Fibroblast of lung (primary cell): ENCODE measurements at regions not wholly inside any gene's neighbourhood (a gene's known extent, or its start where the extent isn't known, plus 50 kb on each side); places are given as distances from the start of the nearest gene placed in this dataset.

Experiments used
- DNase-seq, 2 donors: peaks; one replicate each; pipeline versions ENCODE4 v3.0.0 to v3.0.0-alpha.2; 2010; ENCODE audit warnings: low read depth in 2 of 2
- H2AFZ ChIP-seq: 2 replicates; pipeline ENCODE4 v1.5.1; 2012; ENCODE audit warnings: low read length, control low read depth, inconsistent platforms
- H3K27ac ChIP-seq: 2 replicates; pipeline ENCODE4 v1.5.1; 2011; ENCODE audit warnings: low read length, control low read depth; ENCODE audit not compliant: insufficient read depth
- H3K27me3 ChIP-seq: 2 replicates; pipeline ENCODE4 v1.5.1; 2011; ENCODE audit warnings: mild to moderate bottlenecking, low read length; ENCODE audit not compliant: control insufficient read depth, insufficient read depth
- H3K36me3 ChIP-seq: 2 replicates; pipeline ENCODE4 v1.5.1; 2011; ENCODE audit warnings: low read length; ENCODE audit not compliant: control insufficient read depth, insufficient read depth
- H3K4me1 ChIP-seq: 2 replicates; pipeline ENCODE4 v1.5.1; 2011; ENCODE audit warnings: low read length; ENCODE audit not compliant: control insufficient read depth, insufficient read depth; ENCODE audit errors: extremely low read depth
- H3K4me2 ChIP-seq: 2 replicates; pipeline ENCODE4 v1.5.1; 2011; ENCODE audit warnings: low read length, control low read depth; ENCODE audit not compliant: insufficient read depth; ENCODE audit errors: extremely low read depth
- H3K4me3 ChIP-seq, 4 experiments: fragments of 200-600 bp in 1 of 4; sonication (generic) in 1 of 4; replicated peaks in 1 of 4; 2 replicates each; pipeline ENCODE4 v1.5.1; 2011 to 2016; ENCODE audit warnings: low read length in 4 of 4, low read depth in 3 of 4, mild to moderate bottlenecking in 3 of 4, control low read depth in 2 of 4, inconsistent platforms in 1 of 4, mixed read lengths in 1 of 4; ENCODE audit not compliant: insufficient read depth in 1 of 4; ENCODE audit errors: control extremely low read depth in 1 of 4
- H3K79me2 ChIP-seq: 2 replicates; pipeline ENCODE4 v1.5.1; 2012; ENCODE audit warnings: mild to moderate bottlenecking, low read length, inconsistent platforms; ENCODE audit not compliant: control insufficient read depth, insufficient read depth
- H3K9ac ChIP-seq: 2 replicates; pipeline ENCODE4 v1.5.1; 2011; ENCODE audit warnings: mild to moderate bottlenecking, low read length, control low read depth; ENCODE audit not compliant: insufficient read depth
- H3K9me3 ChIP-seq: 2 replicates; pipeline ENCODE4 v1.5.1; 2012; ENCODE audit warnings: low read depth, low read length; ENCODE audit not compliant: control insufficient read depth, insufficient read depth
- H4K20me1 ChIP-seq: 2 replicates; pipeline ENCODE4 v1.5.1; 2011; ENCODE audit warnings: low read length; ENCODE audit not compliant: control insufficient read depth, insufficient read depth; ENCODE audit errors: extremely low read depth
- CTCF ChIP-seq, 2 donors: IDR thresholded peaks in 1 of 2; conservative IDR thresholded peaks in 1 of 2; 1 replicate in 1 of 2; 2 replicates in 1 of 2; pipeline ENCODE4 v1.5.1; 2011 to 2012; ENCODE audit warnings: low read length in 2 of 2, control low read depth in 1 of 2, inconsistent platforms in 1 of 2, low read depth in 1 of 2, mild to moderate bottlenecking in 1 of 2
- EZH2 ChIP-seq: IDR thresholded peaks from 2 replicates; pipeline ENCODE4 v1.5.1; 2012; ENCODE audit warnings: low read length, control low read depth, mild to moderate bottlenecking; ENCODE audit errors: missing control alignments

- no peak overlapping the region for H2AFZ ChIP-seq
- no peaks in the 10 kb centered on the region for H3K79me2 ChIP-seq
- no peak overlapping the region for H3K9ac ChIP-seq
Measured at GRCh38 chr3:76776927-76777326, 263.0 kb upstream of the ROBO2 start.

GRCh38 chr3:76788206-76788605, 251.7 kb upstream of the ROBO2 start:
- DNase-seq, result no peak
- H3K4me1 ChIP-seq, result no peaks in the 10 kb centered on the region
- H2AFZ ChIP-seq, result no peak overlapping the region
- H3K27ac ChIP-seq, result no peak overlapping the region
- no peaks in the 10 kb centered on the region for H4K20me1 ChIP-seq
- H3K36me3 ChIP-seq, result no peaks in the 10 kb centered on the region
- no peaks in the 10 kb centered on the region for H3K9me3 ChIP-seq
- no peaks in the 10 kb centered on the region for H3K79me2 ChIP-seq
- H3K4me2 ChIP-seq, result no peak overlapping the region
- H3K4me3 ChIP-seq, result no peak overlapping the region
- TF ChIP-seq CTCF (conservative IDR thresholded peaks at IDR 0.05 in 1 of 2, IDR thresholded peaks at IDR 0.05 in 1 of 2; ENCODE audit: low read depth in 1 of 2, low read length in 2 of 2), result no peak
- TF ChIP-seq EZH2, result no peak
- no peaks in the 10 kb centered on the region for H3K27me3 ChIP-seq
- no peak overlapping the region for H3K9ac ChIP-seq

More at GRCh38 chr3:76776927-76777326, 263.0 kb upstream of the ROBO2 start:
- H3K27me3 ChIP-seq, result no peaks in the 10 kb centered on the region
- no peak for TF ChIP-seq CTCF (conservative IDR thresholded peaks at IDR 0.05 in 1 of 2, IDR thresholded peaks at IDR 0.05 in 1 of 2; ENCODE audit: low read depth in 1 of 2, low read length in 2 of 2)
- TF ChIP-seq EZH2, result no peak
- no peak for DNase-seq
- no peak overlapping the region for H3K4me2 ChIP-seq
- H3K36me3 ChIP-seq, result no peaks in the 10 kb centered on the region
- no peaks in the 10 kb centered on the region for H3K4me1 ChIP-seq
- no peak overlapping the region for H3K27ac ChIP-seq
- no peaks in the 10 kb centered on the region for H4K20me1 ChIP-seq
- no peaks in the 10 kb centered on the region for H3K9me3 ChIP-seq
- no peak overlapping the region for H3K4me3 ChIP-seq

GRCh38 chr3:76789237-76789636, 250.7 kb upstream of the ROBO2 start:
- no peak for DNase-seq
- Histone ChIP-seq H3K4me2 (no peak overlapping the region), H4K20me1 (no peaks in the 10 kb centered on the region), H3K27ac (no peak overlapping the region), H2AFZ (no peak overlapping the region), H3K27me3 (no peaks in the 10 kb centered on the region), H3K4me3 (no peak overlapping the region), H3K9ac (no peak overlapping the region), H3K36me3 (no peaks in the 10 kb centered on the region), H3K9me3 (no peaks in the 10 kb centered on the region), H3K4me1 (no peaks in the 10 kb centered on the region), H3K79me2 (no peaks in the 10 kb centered on the region)
- TF ChIP-seq CTCF (conservative IDR thresholded peaks at IDR 0.05 in 1 of 2, IDR thresholded peaks at IDR 0.05 in 1 of 2; ENCODE audit: low read depth in 1 of 2, low read length in 2 of 2) (no peak), EZH2 (no peak)
